ENCODE measurements at regions not wholly inside any gene's neighbourhood (a gene's known extent, or its start where the extent isn't known, plus 50 kb on each side); places are given as distances from the start of the nearest gene placed in this dataset.
A peak's percentile ranks its signal among the peaks of the same experiment; 100 is the strongest.

DNA sequence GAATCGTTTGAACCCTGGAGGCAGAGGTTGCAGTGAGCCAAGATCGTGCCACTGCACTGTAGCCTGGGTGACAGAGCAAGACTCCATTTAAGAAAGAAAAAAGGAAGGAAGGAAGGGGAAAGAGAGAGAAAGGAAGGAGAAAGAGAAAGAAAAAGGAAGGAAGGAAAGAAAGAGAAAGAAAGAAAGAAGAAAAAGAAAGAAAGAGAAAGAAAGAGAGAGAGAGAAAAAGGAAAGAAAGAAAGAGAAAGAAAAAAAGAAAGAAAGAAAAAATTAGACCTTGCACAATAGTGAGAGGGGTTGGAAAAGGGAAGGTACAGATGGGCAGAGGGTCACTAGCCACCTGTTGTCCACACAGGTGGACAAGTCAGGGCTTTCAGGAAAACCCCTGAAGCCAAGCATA lies 57.6 kb upstream of the RTL6 start:
- no peak for DNase-seq (ENCODE audit: low spot score)

DNA sequence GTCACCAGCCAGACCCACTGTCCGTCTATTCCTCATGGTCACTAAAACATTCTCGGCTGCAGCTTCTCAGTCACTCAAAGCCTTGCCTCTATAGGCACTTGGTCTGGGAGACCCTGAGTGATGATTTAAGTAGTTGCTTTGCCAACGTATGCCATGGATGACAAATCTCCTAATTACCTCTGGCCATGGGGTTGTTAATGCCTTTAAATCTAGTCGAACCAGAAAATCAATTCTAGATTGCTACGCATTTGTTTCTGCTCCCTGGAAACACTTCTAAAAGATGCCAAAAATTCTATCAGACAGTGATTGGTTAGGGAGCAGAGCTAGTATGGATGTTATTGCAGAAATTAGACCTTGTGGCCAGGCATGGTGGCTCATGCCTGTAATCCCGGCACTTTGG lies 57.0 kb upstream of the RTL6 start:
- no peak for DNase-seq (ENCODE audit: low spot score)

DNA sequence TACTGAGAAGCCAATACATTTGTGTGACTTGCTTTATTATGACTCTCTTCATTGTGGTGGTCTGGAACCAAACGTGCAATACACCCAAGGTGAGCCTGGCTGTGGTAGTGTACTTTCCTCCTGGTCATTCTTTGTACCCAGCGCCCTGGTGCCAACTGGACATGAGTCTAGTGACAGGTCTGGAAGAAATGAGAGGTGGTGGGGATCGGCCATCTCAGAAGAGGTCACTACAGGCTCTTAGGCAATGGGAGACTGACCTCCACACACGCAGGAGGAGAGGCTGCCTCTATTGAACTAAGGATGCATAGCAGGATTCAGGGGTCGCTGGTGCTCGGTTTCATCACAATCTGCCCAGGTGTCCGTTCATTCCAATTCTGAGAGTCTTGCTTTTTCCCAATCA lies 56.4 kb upstream of the RTL6 start:
- DNase-seq (ENCODE audit: low spot score), result no peak

GRCh38 chr22:44550711-44551491 lies 52.9 kb upstream of the RTL6 start:
- DNase-seq (ENCODE audit: low spot score), result peak; percentile 92

DNA sequence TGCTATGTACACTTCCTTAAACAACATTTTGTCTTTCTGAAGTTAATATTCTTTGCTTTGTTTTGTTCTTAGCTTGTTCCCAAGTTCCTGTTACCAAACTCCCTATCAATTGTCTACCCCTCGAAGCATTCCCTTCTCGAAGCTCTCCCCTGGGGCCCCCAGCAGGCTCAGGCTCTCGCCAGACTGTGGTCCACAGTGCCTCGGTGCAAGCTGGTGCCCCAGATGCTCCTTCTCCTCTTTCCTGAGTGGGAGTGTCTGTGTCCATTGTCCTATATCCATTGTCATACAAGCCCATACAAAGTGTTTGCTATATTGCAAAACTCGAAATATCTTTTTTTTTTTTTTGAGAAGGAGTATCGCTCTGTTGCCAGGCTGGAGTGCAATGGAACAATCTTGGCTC lies 51.7 kb upstream of the RTL6 start:
- no peak for DNase-seq (ENCODE audit: low spot score)

DNA sequence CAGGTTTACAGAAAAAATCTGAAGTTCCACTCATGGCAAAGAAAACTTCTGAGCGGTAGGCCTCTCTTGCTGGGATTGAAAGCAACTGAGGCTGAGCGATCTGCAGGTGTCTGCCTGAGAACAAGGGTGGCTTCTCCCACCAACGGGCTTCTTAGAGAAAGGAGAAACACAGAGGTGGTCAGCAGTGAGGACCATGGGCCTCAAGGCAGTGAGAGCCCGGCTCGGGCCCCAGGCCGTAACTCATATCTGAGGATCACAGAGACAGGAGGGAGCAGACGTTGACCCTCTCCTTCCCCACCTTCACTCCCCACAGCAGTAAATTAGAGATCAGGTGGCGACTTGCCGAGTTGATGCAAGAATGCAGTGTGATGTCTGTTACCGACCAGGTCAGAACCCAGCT lies 50.9 kb upstream of the RTL6 start:
- no peak for DNase-seq (ENCODE audit: low spot score)

Data from H4 (cell line).